Uterus (tissue), 2 donors: ENCODE measurements at regions not wholly inside any gene's neighbourhood (a gene's known extent, or its start where the extent isn't known, plus 50 kb on each side); places are given as distances from the start of the nearest gene placed in this dataset.

ENCODE experiments used
- CTCF ChIP-seq, 4 experiments: fragments of 200-600 bp in 2 of 4; fragments of 450-650 bp in 2 of 4; sonication (generic) in 2 of 4; IDR thresholded peaks; one replicate each; pipeline ENCODE4 v1.5.1; 2016 to 2019; ENCODE audit warnings: antibody characterized with exemption in 4 of 4, mild to moderate bottlenecking in 2 of 4, moderate library complexity in 1 of 4
- POLR2A ChIP-seq, 2 donors: fragments of 450-650 bp; IDR thresholded peaks; one replicate each; pipeline ENCODE4 v1.6.1; 2016; ENCODE audit warnings: antibody characterized with exemption in 2 of 2, mild to moderate bottlenecking in 1 of 2, moderate library complexity in 1 of 2

- TF ChIP-seq POLR2A (IDR thresholded peaks at IDR 0.05) (no peak), CTCF (IDR thresholded peaks at IDR 0.05) (no peak)
These were observed 413.1 kb upstream of the CLEC14A start for GRCh38 chr14:38669027-38669426.
